Hematopoietic multipotent progenitor cell treated with erythropoietin and hydrocortisone succinate and interleukin-3 and kit ligand, for 8 days (in vitro differentiated cells): ENCODE measurements at regions not wholly inside any gene's neighbourhood (a gene's known extent, or its start where the extent isn't known, plus 50 kb on each side); places are given as distances from the start of the nearest gene placed in this dataset.

Source experiments
- DNase-seq: peaks from one replicate; pipeline ENCODE4 v3.0.0-alpha.2; 2015

- no peak for DNase-seq
Measured at GRCh38 chr11:134481933-134482527, 70.0 kb upstream of the B3GAT1 start.

DNA sequence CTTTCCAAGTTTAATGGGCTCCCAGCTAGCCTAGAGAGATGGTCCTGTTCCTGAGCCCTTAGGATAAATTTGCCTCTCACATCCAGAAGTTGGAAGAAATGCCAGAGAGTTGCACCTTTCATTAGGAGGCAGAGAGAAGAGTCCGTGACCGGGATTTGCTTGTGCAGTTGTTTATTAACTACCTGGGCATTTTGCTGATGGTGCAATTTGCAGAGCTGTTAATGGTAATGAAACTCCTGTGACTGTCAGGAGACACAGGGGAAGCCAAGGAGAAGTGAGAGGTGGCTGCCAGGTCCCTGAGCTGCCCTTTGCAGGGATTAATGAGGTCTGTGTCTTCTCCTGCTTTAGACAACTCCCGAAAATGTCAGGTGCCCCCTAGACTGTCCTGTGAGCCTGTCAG, 69.1 kb upstream of the B3GAT1 start:
- DNase-seq, result no peak

GRCh38 chr11:134480136-134480712, 68.2 kb upstream of the B3GAT1 start:
- DNase-seq, result no peak

- no peak for DNase-seq
Measured at GRCh38 chr11:134479206-134480135, 67.4 kb upstream of the B3GAT1 start.

DNA sequence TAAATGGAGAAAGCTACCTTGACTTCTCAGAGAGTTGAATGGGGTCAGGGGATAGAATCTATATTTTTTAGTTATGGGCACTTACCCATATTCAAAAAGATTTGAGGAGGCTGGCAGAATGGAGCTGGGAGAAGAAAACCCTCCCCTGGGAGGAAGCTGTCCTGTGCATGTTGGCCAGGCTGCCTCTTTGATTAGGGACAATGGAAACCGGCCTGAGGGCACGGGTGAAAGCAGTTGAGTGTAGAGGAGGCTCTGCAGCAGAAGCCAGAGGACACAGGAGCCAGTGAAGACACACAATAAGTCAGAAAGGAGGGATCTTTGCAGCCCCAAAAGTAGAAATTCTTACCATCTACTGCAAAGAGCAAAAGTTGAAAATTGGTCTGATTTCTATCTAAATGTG, 66.6 kb upstream of the B3GAT1 start:
- no peak for DNase-seq

DNA sequence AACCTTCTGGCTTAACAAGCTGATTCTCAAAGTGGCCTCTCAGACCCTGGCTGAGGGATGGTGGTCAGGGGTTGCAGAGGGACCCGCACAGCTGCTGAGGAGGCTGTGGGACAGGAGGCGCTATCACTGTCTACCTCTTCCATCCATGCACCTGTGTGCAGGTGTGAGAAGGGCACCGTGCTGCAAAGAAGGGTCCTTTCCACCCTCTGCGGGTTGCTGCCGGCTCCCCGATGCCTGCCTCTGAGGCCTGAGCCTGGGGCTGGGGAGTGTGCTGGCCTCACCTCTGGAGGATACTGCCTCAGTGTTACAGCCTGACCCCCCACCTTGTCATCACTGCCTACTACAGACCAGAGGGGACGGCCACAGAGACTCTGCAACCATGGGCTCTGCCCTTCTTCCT, 66.1 kb upstream of the B3GAT1 start:
- DNase-seq, result no peak

- no peak for DNase-seq
Measured at GRCh38 chr11:134477486-134477885, 65.4 kb upstream of the B3GAT1 start.

GRCh38 chr11:134476435-134477021, 64.5 kb upstream of the B3GAT1 start:
- DNase-seq, result no peak

GRCh38 chr11:134475951-134476350, 63.9 kb upstream of the B3GAT1 start:
- no peak for DNase-seq

GRCh38 chr11:134474942-134475341, 62.9 kb upstream of the B3GAT1 start:
- no peak for DNase-seq

DNA sequence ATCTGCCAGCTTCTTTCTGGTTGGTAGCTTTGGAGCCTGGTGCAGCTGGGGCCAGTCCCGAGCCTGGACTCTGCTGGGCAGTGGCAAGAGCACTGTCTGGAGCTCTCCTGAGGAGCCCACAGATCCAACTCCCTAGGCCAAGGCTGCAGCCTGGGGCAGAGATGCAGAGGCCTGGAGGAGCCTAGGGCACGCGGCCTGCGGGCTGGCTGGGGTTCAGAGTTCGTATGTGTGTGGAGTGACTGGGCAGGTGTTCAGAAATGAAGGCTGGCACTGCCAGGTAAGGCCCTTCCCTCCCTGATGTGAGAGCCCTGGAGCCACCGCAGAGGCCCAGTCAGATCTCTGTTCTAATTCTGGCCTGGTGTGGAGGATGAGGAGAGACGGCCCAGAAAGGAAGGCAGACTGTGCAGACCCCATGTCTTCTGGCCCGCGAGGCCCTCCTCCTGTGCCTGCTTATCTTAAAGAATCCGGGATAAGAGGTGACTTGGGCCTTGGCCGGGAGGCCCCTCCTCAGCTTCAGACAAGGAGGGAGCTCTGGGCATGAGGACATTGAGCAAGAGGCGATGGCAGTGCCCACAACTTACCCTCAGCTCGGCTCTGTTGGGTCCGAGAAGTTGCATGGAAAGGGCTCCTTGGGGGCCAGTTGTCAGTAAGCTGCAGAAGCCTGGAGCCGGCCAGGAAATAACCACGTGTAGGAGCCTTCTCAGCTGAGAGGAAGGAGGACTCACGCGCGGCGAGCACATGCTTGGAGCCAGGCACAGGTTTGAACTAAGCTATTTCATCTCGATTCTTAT, 62.2 kb upstream of the B3GAT1 start:
- DNase-seq, result no peak

DNA sequence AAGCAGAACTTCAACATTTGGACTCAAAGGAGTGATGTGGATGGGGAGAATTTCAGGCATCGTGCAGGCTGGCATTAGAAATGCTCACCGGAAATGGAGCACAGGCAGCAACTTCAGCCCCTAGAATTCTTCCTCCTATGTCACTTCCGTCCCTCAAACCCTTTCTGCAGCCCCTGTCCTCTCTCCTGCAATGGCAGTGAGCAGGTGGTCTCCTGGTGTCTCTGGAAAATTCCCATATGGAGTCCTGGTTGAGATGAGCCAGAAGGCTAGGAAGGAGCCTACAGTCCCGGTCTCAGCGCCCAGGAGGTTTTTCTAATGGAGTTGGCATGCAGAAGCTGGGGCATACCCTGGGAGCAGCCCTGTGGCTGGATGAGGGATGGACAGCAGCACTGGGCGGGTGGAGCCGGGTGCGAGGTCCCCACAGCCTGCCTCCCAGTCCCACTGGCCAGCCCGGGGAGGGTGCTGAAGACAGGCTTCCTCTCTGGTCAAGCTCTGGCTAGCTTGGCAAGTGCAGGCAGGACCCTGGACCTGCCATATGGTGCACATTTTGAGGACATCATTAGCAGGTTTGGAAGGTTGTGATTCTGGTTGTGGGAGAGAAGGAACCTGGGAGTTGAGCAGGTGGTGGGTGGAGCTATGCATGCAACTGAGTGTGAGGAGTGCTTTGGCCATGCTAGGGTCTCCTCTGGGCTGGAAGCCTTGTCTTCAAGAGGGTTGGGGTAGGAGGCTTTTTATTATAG, 59.8 kb upstream of the B3GAT1 start:
- DNase-seq, result no peak

GRCh38 chr11:134471087-134471715, 59.2 kb upstream of the B3GAT1 start:
- no peak for DNase-seq

GRCh38 chr11:134470238-134470637, 58.2 kb upstream of the B3GAT1 start:
- DNase-seq, result no peak

GRCh38 chr11:134469627-134470026, 57.6 kb upstream of the B3GAT1 start:
- peak; percentile 12 for DNase-seq

- DNase-seq, result no peak
Measured at GRCh38 chr11:134468796-134469195, 56.8 kb upstream of the B3GAT1 start.

GRCh38 chr11:134468081-134468668, 56.1 kb upstream of the B3GAT1 start:
- no peak for DNase-seq

- no peak for DNase-seq
Measured at GRCh38 chr11:134466610-134467567, 54.8 kb upstream of the B3GAT1 start.

- DNase-seq, result no peak
Measured at GRCh38 chr11:134466156-134466555, 54.1 kb upstream of the B3GAT1 start.
